Sigmoid colon (tissue), 6 donors: ENCODE measurements at regions not wholly inside any gene's neighbourhood (a gene's known extent, or its start where the extent isn't known, plus 50 kb on each side); places are given as distances from the start of the nearest gene placed in this dataset.

Experiments
- DNase-seq: peaks from one replicate; pipeline ENCODE4 v3.0.0-alpha.2; 2019
- H3K27ac ChIP-seq, 4 donors: fragments of 200-600 bp; sonication (generic); one replicate each; pipeline ENCODE4 v1.5.1; 2016 to 2019; ENCODE audit warnings: mild to moderate bottlenecking in 1 of 4
- H3K27me3 ChIP-seq, 3 donors: fragments of 200-600 bp; sonication (generic); one replicate each; pipeline ENCODE4 v1.5.1; 2019; ENCODE audit warnings: mild to moderate bottlenecking in 1 of 3
- H3K36me3 ChIP-seq, 4 donors: fragments of 200-600 bp; sonication (generic); one replicate each; pipeline ENCODE4 v1.5.1; 2016 to 2019
- H3K4me1 ChIP-seq, 4 donors: fragments of 200-600 bp; sonication (generic); one replicate each; pipeline ENCODE4 v1.5.1; 2017 to 2019
- H3K4me3 ChIP-seq, 4 donors: fragments of 200-600 bp; sonication (generic); one replicate each; pipeline ENCODE4 v1.5.1; 2017 to 2019; ENCODE audit warnings: mild to moderate bottlenecking in 2 of 4, moderate library complexity in 1 of 4
- H3K9me3 ChIP-seq, 4 donors: fragments of 200-600 bp in 3 of 4; sonication (generic) in 3 of 4; one replicate each; pipeline versions ENCODE4 v1.5.1 to v1.6.1; 2013 to 2019
- EP300 ChIP-seq, 4 donors: sonication (generic); formaldehyde crosslinking; IDR thresholded peaks; one replicate each; pipeline ENCODE4 v1.6.1; 2017; ENCODE audit warnings: antibody characterized with exemption in 4 of 4
- POLR2A ChIP-seq, 2 donors: fragments of 450-650 bp; IDR thresholded peaks; one replicate each; pipeline ENCODE4 v1.6.1; 2016; ENCODE audit warnings: antibody characterized with exemption in 2 of 2, mild to moderate bottlenecking in 2 of 2, moderate library complexity in 2 of 2
- POLR2AphosphoS5 ChIP-seq, 4 donors: sonication (generic); formaldehyde crosslinking; IDR thresholded peaks; one replicate each; pipeline ENCODE4 v1.6.1; 2017; ENCODE audit warnings: antibody characterized with exemption in 4 of 4
- WGBS, 2 donors: extraction: QIAGEN DNeasy Blood & Tissue Kit; methylation state at CpG; one replicate each; pipeline ENCODE4 v1.1.7; 2013; 5-methylcytosine and 5-hydroxymethylcytosine counted together
- intact Hi-C: fragments of 100-400 bp; cut with DNase I; formaldehyde crosslinking; loops from one replicate; pipeline ENCODE4 v1.15.1; 2023
- TF ChIP-seq, protein P1 (sequence below), 4 experiments: fragments of 450-650 bp in 3 of 4; fragments of 200-600 bp in 1 of 4; IDR thresholded peaks; one replicate each; pipeline ENCODE4 v1.5.1; 2016 to 2019; ENCODE audit warnings: antibody characterized with exemption in 4 of 4, mild to moderate bottlenecking in 3 of 4, moderate library complexity in 2 of 4
- donor health status: healthy with polysubstance abuse.
- donor health status: healthy.

DNA sequence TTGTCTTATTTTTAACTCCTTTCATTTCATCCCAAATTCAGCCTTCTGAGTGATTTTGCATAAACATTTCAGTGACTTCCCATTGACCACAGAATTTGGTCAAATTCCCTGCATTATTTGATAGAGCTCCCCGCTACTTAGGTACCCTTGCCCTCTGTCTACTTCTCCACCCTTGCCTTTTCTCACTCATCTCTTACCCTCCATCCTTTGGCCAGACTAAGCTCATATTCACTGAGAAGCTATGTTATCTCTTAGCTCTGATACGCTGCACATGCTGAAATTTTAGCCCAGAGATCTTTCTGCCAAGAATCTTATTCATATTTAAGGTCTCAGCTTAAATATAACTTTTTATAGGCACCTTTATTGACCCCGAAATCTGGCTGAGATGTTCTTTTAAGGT, 1031.9 kb downstream of the ADGRL3 start:
- Histone ChIP-seq H3K4me3 (no peak overlapping the region), H3K4me1 (no peaks in the 10 kb centered on the region), H3K9me3 (no peaks in the 10 kb centered on the region), H3K27ac (no peak overlapping the region), H3K36me3 (no peaks in the 10 kb centered on the region), H3K27me3 (no peaks in the 10 kb centered on the region)
- TF ChIP-seq, protein P1, sequence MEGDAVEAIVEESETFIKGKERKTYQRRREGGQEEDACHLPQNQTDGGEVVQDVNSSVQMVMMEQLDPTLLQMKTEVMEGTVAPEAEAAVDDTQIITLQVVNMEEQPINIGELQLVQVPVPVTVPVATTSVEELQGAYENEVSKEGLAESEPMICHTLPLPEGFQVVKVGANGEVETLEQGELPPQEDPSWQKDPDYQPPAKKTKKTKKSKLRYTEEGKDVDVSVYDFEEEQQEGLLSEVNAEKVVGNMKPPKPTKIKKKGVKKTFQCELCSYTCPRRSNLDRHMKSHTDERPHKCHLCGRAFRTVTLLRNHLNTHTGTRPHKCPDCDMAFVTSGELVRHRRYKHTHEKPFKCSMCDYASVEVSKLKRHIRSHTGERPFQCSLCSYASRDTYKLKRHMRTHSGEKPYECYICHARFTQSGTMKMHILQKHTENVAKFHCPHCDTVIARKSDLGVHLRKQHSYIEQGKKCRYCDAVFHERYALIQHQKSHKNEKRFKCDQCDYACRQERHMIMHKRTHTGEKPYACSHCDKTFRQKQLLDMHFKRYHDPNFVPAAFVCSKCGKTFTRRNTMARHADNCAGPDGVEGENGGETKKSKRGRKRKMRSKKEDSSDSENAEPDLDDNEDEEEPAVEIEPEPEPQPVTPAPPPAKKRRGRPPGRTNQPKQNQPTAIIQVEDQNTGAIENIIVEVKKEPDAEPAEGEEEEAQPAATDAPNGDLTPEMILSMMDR (IDR thresholded peaks at IDR 0.05): no peak
- no peak for TF ChIP-seq EP300 (IDR thresholded peaks at IDR 0.05)
- no peak for TF ChIP-seq POLR2A (IDR thresholded peaks at IDR 0.05)
- no peak for TF ChIP-seq POLR2AphosphoS5 (IDR thresholded peaks at IDR 0.05)
- WGBS, 2 donors: 73 to 83% methylated on average over 3 of the region's 3 CpGs
- intact Hi-C loops: no loop called here
- no peak for DNase-seq

DNA sequence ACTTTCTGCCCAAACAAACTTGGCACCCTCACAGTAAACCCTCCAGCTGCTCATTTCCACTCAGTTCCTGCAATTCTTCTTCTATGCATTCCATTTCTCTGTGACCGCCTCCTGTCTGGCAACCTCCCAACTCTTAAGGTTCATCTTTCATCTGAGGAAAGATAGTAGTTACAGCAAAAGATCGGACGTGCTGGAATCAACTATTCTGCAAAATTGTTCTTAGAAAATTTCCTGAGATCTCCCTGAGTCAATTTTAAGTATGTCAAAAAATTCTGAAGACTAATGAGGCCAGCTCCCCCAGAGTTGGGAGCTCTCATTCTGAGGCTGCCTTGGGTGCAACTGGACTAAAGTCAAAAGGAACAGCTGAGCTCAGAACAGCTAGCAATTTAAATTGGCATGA, 1026.0 kb downstream of the ADGRL3 start:
- H3K4me1 ChIP-seq: no peaks in the 10 kb centered on the region
- 72 to 74% methylated on average over 3 of the region's 3 CpGs for WGBS, 2 donors
- DNase-seq: no peak
- TF ChIP-seq EP300 (IDR thresholded peaks at IDR 0.05) (no peak), POLR2A (IDR thresholded peaks at IDR 0.05) (no peak), POLR2AphosphoS5 (IDR thresholded peaks at IDR 0.05) (no peak)
- TF ChIP-seq, protein P1 (IDR thresholded peaks at IDR 0.05): no peak
- no peak overlapping the region for H3K27ac ChIP-seq
- H3K4me3 ChIP-seq: no peak overlapping the region
- H3K27me3 ChIP-seq: no peaks in the 10 kb centered on the region
- no peaks in the 10 kb centered on the region for H3K9me3 ChIP-seq
- intact Hi-C loops: no loop called here
- no peaks in the 10 kb centered on the region for H3K36me3 ChIP-seq

DNA sequence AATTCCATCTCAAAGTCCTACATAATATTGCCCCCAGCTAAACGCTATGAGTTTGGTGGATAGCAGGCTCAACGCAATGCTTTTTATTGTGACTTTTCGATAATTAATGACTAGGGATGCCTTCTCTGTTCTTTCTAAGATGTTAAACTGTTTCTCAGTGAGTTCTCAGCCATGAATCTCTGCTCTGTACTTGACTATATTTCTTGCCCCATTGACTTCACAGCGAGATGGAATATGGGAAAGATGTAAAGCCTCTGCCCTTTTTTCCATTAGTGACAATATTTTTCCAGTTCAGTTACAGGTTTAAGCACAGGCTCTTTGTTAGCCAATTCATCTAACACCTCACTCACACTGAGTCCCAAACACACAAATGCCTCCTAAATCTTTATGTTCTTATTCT, 1022.0 kb downstream of the ADGRL3 start:
- Histone ChIP-seq H3K27ac (no peak overlapping the region), H3K4me3 (no peak overlapping the region), H3K4me1 (no peaks in the 10 kb centered on the region), H3K27me3 (no peaks in the 10 kb centered on the region), H3K36me3 (no peaks in the 10 kb centered on the region), H3K9me3 (no peaks in the 10 kb centered on the region)
- 90 to 93% methylated on average over 4 of the region's 4 CpGs for WGBS, 2 donors
- intact Hi-C loops: no loop called here
- DNase-seq: no peak
- TF ChIP-seq POLR2A (IDR thresholded peaks at IDR 0.05) (no peak), POLR2AphosphoS5 (IDR thresholded peaks at IDR 0.05) (no peak), EP300 (IDR thresholded peaks at IDR 0.05) (no peak)
- TF ChIP-seq, protein P1 (IDR thresholded peaks at IDR 0.05): no peak

DNA sequence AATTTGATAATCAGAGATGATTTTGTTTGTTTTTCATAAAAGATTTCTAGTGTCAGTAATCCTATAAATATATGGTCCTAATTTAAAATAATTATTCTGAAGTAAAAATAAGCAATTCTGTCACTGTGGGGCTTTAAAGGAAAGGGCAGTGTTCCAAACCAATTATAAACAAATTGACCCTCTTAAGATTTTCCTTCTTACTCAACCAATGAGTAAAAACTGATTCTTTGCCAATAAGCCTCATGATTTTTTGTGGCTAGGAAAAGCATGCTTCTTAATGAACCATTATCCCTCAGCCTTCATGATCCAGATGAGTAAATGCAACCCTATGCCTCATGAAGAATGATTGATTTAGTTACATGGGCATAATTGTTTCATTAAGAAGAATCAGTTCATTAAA, 1010.4 kb downstream of the ADGRL3 start:
- Histone ChIP-seq H3K4me1 (no peaks in the 10 kb centered on the region), H3K4me3 (no peak overlapping the region), H3K27me3 (no peaks in the 10 kb centered on the region), H3K27ac (no peak overlapping the region), H3K36me3 (no peaks in the 10 kb centered on the region), H3K9me3 (no peaks in the 10 kb centered on the region)
- TF ChIP-seq EP300 (IDR thresholded peaks at IDR 0.05) (no peak), POLR2AphosphoS5 (IDR thresholded peaks at IDR 0.05) (no peak), POLR2A (IDR thresholded peaks at IDR 0.05) (no peak)
- TF ChIP-seq, protein P1 (IDR thresholded peaks at IDR 0.05): no peak
- no peak for DNase-seq
- intact Hi-C loops: no loop called here

DNA sequence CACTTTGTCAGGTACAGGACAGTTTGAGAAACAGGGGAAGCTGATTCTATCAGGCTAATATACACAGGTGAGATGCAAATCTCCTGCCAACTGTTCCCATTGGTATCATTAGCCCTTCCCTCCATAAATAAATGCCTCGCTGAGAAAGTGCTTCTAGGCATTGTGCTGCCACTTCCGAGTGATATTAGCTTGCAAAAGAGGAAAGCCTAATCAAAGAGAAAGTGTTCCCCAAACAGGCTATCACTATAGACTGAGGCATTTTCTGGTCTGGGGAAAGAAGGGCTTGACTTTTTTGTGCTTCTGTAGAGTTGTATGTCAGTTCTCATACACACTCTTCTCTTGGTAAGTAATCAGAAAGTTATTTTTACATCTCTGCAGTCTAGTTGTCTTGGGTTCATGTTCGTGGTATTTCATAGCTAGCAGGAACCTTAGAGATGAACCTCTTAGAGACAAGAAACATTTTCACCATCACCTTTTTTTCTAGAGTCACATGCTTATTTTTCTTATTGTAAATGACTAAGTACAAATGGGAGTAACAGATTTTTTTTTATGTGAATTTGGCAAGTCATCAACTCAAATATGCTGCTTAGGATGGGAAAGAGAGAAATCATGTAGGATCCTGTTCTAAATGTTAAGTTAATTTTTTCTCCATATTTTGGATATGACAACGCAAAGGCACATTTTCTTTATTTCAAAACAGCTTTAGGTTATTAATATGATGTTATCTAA, 1009.8 kb downstream of the ADGRL3 start:
- DNase-seq: no peak
- no peak overlapping the region for H3K4me3 ChIP-seq
- WGBS, 2 donors: 57 to 73% methylated on average over 4 of the region's 4 CpGs
- no peaks in the 10 kb centered on the region for H3K4me1 ChIP-seq
- intact Hi-C loops: no loop called here
- TF ChIP-seq POLR2A (IDR thresholded peaks at IDR 0.05): no peak
- no peak for TF ChIP-seq POLR2AphosphoS5 (IDR thresholded peaks at IDR 0.05)
- TF ChIP-seq EP300 (IDR thresholded peaks at IDR 0.05): no peak
- TF ChIP-seq, protein P1 (IDR thresholded peaks at IDR 0.05): no peak
- H3K36me3 ChIP-seq: no peaks in the 10 kb centered on the region
- H3K9me3 ChIP-seq: no peaks in the 10 kb centered on the region
- no peak overlapping the region for H3K27ac ChIP-seq
- H3K27me3 ChIP-seq: no peaks in the 10 kb centered on the region
